Mucosa of descending colon (tissue), 3 donors: ENCODE measurements at regions not wholly inside any gene's neighbourhood (a gene's known extent, or its start where the extent isn't known, plus 50 kb on each side); places are given as distances from the start of the nearest gene placed in this dataset.

Experiments used
- ATAC-seq: fragments of 200-7000 bp; cut with Tn5 transposase; one replicate; pipeline ENCODE4 v1.9.1; 2020; ENCODE audit warnings: mild to moderate bottlenecking, moderate library complexity
- DNase-seq, 3 donors: peaks; one replicate each; pipeline ENCODE4 v3.0.0-alpha.2; 2020
- H3K36me3 ChIP-seq: fragments of 200-600 bp; one replicate; pipeline ENCODE4 v1.8.0; 2021; ENCODE audit warnings: low read depth, mild to moderate bottlenecking
- H3K4me1 ChIP-seq: fragments of 200-600 bp; one replicate; pipeline ENCODE4 v1.8.0; 2021; ENCODE audit warnings: low read depth, mild to moderate bottlenecking
- H3K4me3 ChIP-seq: fragments of 200-600 bp; one replicate; pipeline ENCODE4 v1.8.0; 2021; ENCODE audit warnings: mild to moderate bottlenecking
- H3K9me3 ChIP-seq: fragments of 200-600 bp; one replicate; pipeline ENCODE4 v1.8.0; 2021; ENCODE audit warnings: mild to moderate bottlenecking
- CTCF ChIP-seq: fragments of 200-600 bp; IDR thresholded peaks from one replicate; pipeline ENCODE4 v1.8.0; 2022; ENCODE audit warnings: antibody characterized with exemption, mild to moderate bottlenecking
- intact Hi-C, 2 donors: fragments of 100-400 bp; cut with DNase I in 1 of 2; cut with micrococcal nuclease in 1 of 2; formaldehyde crosslinking; loops; one replicate each; pipeline versions ENCODE4 v1.11.0 to v1.11.1; 2022; cut with DNase I, micrococcal nuclease
- donor health status: DM: no; HTN: no; CAD: no; lungs with moderate emphysema.
- donor health status: DM: no; HTN: no; CAD: no.
- donor health status: DM: no; HTN: yes; CAD: no.

- Histone ChIP-seq H3K36me3 (no peaks in the 10 kb centered on the region), H3K9me3 (peaks cover 17% of the 10 kb centered on the region), H3K4me1 (no peaks in the 10 kb centered on the region), H3K4me3 (no peak overlapping the region)
- ATAC-seq, result no peak
- intact Hi-C loops, result no loop called here
- no peak for DNase-seq
- no peak for TF ChIP-seq CTCF
Observed at GRCh38 chr4:54988655-54989054, 136.7 kb downstream of the KDR start.

DNA sequence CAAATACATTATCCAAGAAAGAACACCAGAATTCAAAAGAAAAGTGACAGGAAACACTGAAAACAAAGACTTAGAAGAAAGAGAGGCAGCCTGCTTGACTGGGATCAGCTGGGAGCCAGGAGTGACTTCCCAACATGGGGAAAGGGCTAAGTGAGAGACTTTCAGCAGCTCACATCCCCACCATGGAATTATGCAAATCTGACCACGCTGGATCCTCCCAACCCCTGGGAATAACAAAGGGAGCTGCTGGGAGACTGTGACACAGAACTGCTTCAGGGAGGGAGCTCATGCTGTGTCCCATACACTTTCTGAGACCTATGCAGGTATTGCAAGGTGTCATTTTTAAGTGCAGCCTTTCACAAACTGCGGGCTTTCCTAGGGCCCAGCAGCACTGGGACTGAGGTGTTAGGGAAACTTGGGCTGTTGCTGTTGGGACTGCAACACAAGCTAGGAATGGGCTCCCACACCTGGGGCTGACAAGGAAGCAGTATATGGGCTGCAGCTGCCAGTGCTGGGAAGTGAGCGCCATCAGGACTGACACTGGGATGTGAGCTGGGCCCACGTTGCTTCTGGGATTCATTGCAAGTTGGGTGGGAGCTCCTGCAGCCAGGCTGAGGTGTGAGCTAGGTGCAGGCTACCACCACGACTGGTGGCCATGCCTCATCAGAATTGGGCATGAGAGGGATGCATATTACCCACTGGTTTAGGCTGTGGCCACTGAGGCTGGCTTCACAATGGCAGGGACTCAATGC is 139.1 kb downstream of the KDR start:
- no peaks in the 10 kb centered on the region for H3K4me1 ChIP-seq
- H3K4me3 ChIP-seq, result no peak overlapping the region
- peaks cover 17% of the 10 kb centered on the region for H3K9me3 ChIP-seq
- TF ChIP-seq CTCF, result no peak
- no peak for DNase-seq
- no peak for ATAC-seq
- H3K36me3 ChIP-seq, result no peaks in the 10 kb centered on the region
- intact Hi-C loops, result no loop called here

DNA sequence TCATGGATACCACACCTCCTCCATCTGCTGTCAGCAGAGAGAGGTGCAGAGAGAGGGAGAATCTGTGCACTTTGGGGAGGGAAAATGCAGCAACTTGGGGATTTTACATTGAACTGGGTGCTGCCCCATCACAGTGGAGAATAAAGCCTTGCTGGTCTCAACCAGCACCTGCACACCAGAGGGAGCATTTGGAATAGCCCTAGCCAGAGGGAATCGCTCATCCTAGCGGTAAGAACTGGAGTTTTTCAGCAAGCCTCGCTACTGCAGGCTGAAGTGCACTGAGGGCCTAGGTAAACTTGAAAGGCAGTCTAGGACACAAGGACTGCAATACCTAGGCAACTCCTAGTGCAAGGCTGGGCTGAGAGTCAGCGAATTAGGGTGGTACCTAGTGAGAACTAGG is 148.7 kb downstream of the KDR start:
- ATAC-seq (no peak), DNase-seq (no peak)
- Histone ChIP-seq H3K4me3 (no peak overlapping the region), H3K4me1 (no peaks in the 10 kb centered on the region), H3K9me3 (no peaks in the 10 kb centered on the region), H3K36me3 (no peaks in the 10 kb centered on the region)
- TF ChIP-seq CTCF, result no peak
- intact Hi-C loops, result loop anchor here in 1 of 2 donors (10.0 kb wide), 1 partner anchor 348 kb away; no protein-coding TSS in a partner anchor

DNA sequence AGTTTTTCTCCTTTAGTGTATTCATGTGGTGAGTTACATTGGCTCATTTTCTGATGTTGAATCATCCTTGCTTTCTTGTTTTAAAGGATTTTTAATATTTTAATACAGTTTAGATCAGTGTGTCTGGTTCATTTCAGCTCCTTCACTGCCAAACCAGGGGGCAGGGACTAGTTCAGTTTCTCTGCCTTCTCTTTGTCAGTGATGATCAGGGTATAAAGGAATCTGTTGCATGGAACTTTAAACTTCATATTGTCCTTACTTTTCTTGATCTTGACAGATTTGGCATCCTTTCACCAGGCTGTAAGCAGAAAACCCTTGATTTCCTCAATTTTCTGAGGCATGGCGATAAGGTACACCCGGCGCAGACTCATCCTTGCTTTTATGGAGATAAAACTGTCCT is 149.4 kb downstream of the KDR start:
- H3K4me3 ChIP-seq, result no peak overlapping the region
- TF ChIP-seq CTCF, result no peak
- intact Hi-C loops, result loop anchor here in 1 of 2 donors (10.0 kb wide), 1 partner anchor 349 kb away; no protein-coding TSS in a partner anchor
- ATAC-seq, result no peak
- H3K4me1 ChIP-seq, result no peaks in the 10 kb centered on the region
- no peak for DNase-seq
- no peaks in the 10 kb centered on the region for H3K9me3 ChIP-seq
- H3K36me3 ChIP-seq, result no peaks in the 10 kb centered on the region

GRCh38 chr4:54973784-54974183 is 151.6 kb downstream of the KDR start:
- ATAC-seq (no peak), DNase-seq (no peak)
- Histone ChIP-seq H3K9me3 (no peaks in the 10 kb centered on the region), H3K36me3 (no peaks in the 10 kb centered on the region), H3K4me3 (no peak overlapping the region), H3K4me1 (no peaks in the 10 kb centered on the region)
- intact Hi-C loops, result loop anchor here in 1 of 2 donors (10.0 kb wide), 1 partner anchor 351 kb away; no protein-coding TSS in a partner anchor
- no peak for TF ChIP-seq CTCF
